Dedifferentiated amniotic fluid mesenchymal stem cell (primary cell): ENCODE measurements at regions not wholly inside any gene's neighbourhood (a gene's known extent, or its start where the extent isn't known, plus 50 kb on each side); places are given as distances from the start of the nearest gene placed in this dataset.
"Not testable (repeated sequence)": the region's sequence is repeated elsewhere in the genome, so short reads cannot be mapped to it uniquely, and the experiment has no call there.

Experiments used
- DNase-seq: peaks from one replicate; pipeline ENCODE4 v3.0.0-alpha.2; 2016; ENCODE audit errors: extremely low spot score

DNA sequence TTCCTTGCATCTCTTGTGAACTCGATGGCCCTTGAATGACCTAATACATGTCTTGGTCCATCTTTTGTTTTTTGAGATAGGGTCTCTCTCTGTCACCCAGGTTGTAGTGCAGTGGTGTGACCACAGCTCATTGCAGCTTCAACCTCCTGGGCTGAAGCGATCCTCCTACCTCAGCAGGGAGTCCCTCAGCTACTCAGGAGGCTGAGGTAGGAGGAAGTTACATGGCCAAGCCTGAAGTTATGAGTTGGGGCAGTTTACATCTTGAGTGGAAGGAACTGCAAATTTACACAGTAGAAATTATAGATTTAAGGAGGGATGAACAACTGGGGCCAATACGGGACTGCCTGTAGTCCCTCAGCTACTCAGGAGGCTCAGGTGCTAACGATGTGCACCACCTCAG is 97.2 kb upstream of the METTL14 start:
- DNase-seq: no peak

DNA sequence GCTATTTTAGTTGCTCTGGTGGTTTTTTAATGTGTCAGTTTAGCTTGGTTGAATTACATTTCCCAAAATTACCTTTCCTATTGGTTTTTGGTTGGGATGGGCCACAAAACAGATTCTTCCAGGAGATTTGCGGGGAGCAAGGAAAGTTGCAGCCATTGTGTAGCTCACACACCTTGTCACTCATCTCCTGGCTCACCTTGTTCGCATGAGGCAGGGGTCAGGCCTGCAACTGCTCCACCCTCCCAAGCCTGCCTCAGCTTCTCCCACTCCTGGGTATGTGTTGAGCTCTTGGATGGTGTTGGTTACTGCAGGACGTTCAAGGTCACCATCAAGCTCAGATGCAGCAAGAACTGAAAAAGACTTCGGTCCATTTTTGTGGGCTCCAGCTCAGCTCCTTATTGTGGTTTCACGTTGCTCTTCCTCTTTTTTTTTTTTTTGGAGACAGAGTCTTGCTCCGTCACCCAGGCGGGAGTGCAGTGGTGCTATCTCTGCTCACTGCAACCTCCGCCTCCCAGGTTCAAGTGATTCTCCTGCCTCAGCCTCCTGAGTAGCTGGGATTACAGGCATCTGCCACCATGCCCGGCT is 95.6 kb upstream of the METTL14 start:
- DNase-seq: no peak

DNA sequence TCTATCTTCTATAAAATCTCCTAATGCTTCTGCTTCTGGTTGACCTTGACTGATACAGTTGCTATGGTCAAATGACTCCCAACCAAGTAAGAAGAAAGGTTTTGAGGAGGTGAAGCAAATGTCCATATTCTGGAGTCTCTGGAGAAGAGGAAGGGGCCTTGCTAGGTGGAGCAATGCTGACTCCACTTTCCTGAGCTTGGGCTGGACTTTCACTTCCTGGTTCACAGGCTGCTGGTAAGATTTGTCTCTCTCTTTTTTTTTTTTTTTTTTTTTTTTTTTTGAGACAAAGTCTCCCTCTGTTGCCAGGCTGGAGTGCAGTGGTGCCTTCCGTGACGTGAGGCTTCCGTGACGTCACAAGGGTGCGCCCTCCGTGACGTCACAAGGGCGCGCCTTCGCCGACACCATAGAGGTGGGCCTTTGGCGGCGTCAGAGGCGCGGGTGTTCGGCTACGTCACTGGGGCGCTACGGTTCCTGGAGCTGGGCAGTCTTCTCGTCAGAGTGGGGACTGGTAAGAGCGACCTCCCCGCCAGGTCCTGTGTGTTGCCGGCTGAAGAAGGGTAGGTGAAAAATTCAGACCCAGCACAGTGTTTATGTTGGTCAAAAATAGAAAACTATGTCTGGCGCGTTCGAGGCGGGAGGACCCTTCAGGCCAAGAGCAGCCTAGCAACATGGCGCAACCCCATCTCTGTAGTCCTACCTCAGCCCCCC is 93.7 kb upstream of the METTL14 start:
- peak; percentile 88 for DNase-seq

- DNase-seq: not testable (repeated sequence)
Observed at GRCh38 chr4:118592289-118592688, 92.9 kb upstream of the METTL14 start.

DNA sequence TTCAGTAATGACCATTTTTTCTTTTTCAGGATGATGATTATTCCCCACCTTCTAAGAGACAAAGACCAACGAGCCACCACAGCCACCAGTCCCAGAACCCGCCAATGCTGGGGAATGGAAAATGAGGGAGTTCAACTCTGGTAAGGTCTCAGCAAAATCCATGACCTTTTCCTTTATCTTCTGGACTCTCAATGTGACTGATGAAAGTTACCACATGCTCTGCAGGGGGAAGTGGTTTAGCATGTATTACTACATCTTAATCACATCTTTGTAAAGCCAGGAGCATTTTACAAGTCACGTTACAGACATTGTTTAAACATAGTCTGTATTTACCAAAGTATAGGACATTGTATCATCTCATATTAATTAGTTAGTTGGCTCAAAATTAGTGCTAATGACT is 89.3 kb upstream of the METTL14 start:
- DNase-seq: not testable (repeated sequence)

- DNase-seq: not testable (repeated sequence)
Observed at GRCh38 chr4:118625097-118625496, 60.1 kb upstream of the METTL14 start.

DNA sequence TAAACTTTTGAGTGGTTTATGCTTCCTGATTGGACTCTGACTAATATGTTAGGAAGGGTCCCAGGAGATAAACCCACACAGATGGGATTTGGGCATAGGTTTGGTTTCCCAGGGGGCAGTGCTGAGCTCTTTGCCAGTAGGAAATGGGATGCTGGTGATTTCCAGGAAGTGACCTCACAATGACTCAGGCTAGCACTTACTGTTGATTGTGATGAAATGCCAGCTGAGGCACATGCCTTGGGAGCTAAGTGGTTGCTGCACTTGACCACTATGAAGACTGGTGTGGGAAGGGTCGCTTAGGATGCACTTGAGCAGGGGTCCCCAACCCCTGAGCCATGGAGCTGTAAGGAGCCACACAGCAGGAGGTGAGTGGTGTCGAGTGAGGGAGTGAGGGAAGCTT is 55.5 kb upstream of the METTL14 start:
- peak; percentile 16 for DNase-seq

DNA sequence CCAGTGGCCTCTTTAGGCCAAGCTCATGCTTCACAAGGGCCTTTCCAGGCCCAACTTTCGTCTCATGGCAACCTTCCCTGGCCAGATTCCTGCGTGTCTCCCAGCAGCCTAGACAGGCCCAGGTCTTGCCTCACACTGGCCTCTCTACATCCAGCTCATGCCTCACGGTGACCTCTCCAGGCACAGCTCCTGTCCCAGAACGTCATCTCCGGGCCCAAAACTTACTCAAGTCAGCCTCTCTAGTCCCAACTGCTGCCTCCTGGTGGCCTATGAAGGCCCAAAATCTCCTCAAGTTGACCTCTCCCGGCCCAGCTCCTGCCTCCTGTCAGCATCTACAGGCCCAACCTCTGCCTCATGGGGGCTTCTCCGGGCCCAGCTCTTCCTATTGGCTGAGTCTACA is 54.3 kb upstream of the METTL14 start:
- DNase-seq: not testable (repeated sequence)

- DNase-seq: not testable (repeated sequence)
Observed at GRCh38 chr4:118631321-118632050, 53.7 kb upstream of the METTL14 start.

DNA sequence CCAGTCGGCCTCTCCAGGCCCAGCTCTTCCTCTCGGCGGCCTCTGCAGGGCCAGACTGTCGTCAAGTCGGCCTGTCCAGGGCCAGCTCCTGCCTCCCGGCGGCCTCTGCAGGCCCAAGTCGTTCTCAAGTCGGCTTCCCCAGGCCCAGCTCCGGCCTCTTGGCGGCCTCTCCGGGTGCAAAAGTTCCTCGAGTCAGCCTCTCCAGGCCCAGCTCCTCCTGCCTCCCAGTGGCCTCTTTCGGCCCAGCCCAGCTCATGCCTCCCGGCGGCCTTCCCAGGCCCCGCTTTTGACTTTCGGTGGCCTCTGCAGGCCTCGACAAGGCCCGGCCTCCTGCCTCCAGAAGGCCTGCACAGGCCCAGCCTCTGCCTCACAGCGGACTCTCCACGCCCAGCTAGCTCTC is 51.7 kb upstream of the METTL14 start:
- not testable (repeated sequence) for DNase-seq

- DNase-seq: not testable (repeated sequence)
Observed at GRCh38 chr4:118634126-118634875, 50.9 kb upstream of the METTL14 start.
